DND-41 (cell line): ENCODE measurements at regions not wholly inside any gene's neighbourhood (a gene's known extent, or its start where the extent isn't known, plus 50 kb on each side); places are given as distances from the start of the nearest gene placed in this dataset.

Experiments used
- ATAC-seq: fragments of 200-7000 bp; cut with Tn5 transposase; 3 replicates; pipeline ENCODE4 v1.9.1; 2021; ENCODE audit warnings: low read depth; ENCODE audit not compliant: insufficient read depth
- DNase-seq: peaks from one replicate; pipeline ENCODE4 v3.0.0-alpha.2; 2020
- H2AFZ ChIP-seq: 2 replicates; pipeline ENCODE4 v1.6.0; 2012; ENCODE audit warnings: low read depth, low read length
- H3K27ac ChIP-seq: 2 replicates; pipeline ENCODE4 v1.5.1; 2012; ENCODE audit warnings: low read length, inconsistent platforms
- H3K27me3 ChIP-seq: fragments of 200-600 bp; sonication (generic); 2 replicates; pipeline ENCODE4 v1.6.0; 2012; ENCODE audit warnings: low read length, mild to moderate bottlenecking, inconsistent platforms; ENCODE audit not compliant: insufficient read depth, poor library complexity
- H3K36me3 ChIP-seq: 2 replicates; pipeline ENCODE4 v1.5.1; 2012; ENCODE audit warnings: low read length, inconsistent platforms; ENCODE audit not compliant: insufficient read depth
- H3K4me1 ChIP-seq: 2 replicates; pipeline ENCODE4 v1.5.1; 2012; ENCODE audit warnings: mild to moderate bottlenecking, low read length; ENCODE audit not compliant: insufficient read depth
- H3K4me2 ChIP-seq: 2 replicates; pipeline ENCODE4 v1.6.0; 2012; ENCODE audit warnings: mild to moderate bottlenecking, moderate library complexity, low read length, inconsistent platforms; ENCODE audit not compliant: insufficient read depth
- H3K4me3 ChIP-seq, 2 experiments: fragments of 200-600 bp in 1 of 2; shearing (Covaris generic) in 1 of 2; 2 replicates each; pipeline ENCODE4 v1.5.1; 2012 to 2016; ENCODE audit warnings: inconsistent platforms in 2 of 2, low read length in 2 of 2, mild to moderate bottlenecking in 2 of 2, low read depth in 1 of 2, moderate library complexity in 1 of 2
- H3K79me2 ChIP-seq: 2 replicates; pipeline ENCODE4 v1.6.0; 2012; ENCODE audit warnings: low read length, inconsistent platforms; ENCODE audit not compliant: insufficient read depth
- H3K9ac ChIP-seq: 2 replicates; pipeline ENCODE4 v1.6.0; 2012; ENCODE audit warnings: low read depth, mild to moderate bottlenecking, inconsistent platforms, low read length, moderate library complexity
- H3K9me3 ChIP-seq: 2 replicates; pipeline ENCODE4 v1.5.1; 2012; ENCODE audit warnings: low read length, moderate library complexity, mild to moderate bottlenecking, inconsistent platforms; ENCODE audit not compliant: insufficient read depth, severe bottlenecking
- H4K20me1 ChIP-seq: 2 replicates; pipeline ENCODE4 v1.6.0; 2012; ENCODE audit warnings: low read length; ENCODE audit not compliant: insufficient read depth
- CTCF ChIP-seq: IDR thresholded peaks from 2 replicates; pipeline ENCODE4 v1.5.1; 2012; ENCODE audit warnings: borderline replicate concordance, low read length, moderate library complexity, mild to moderate bottlenecking; ENCODE audit not compliant: poor library complexity, severe bottlenecking; ENCODE audit errors: extremely low read depth
- EZH2 ChIP-seq: IDR thresholded peaks from 3 replicates; pipeline ENCODE4 v1.6.1; 2012; ENCODE audit warnings: borderline replicate concordance, low read depth, mild to moderate bottlenecking, moderate library complexity, low read length, inconsistent platforms; ENCODE audit not compliant: severe bottlenecking

GRCh38 chr16:65668064-65668595, 546.3 kb upstream of the CDH11 start:
- DNase-seq = no peak
- TF ChIP-seq EZH2 (no peak), CTCF (no peak)
- no peaks in the 10 kb centered on the region for H3K9me3 ChIP-seq
- no peak overlapping the region for H3K9ac ChIP-seq
- no peak overlapping the region for H3K27ac ChIP-seq
- H4K20me1 ChIP-seq = no peaks in the 10 kb centered on the region
- no peak for ATAC-seq
- no peak overlapping the region for H2AFZ ChIP-seq
- H3K36me3 ChIP-seq = no peaks in the 10 kb centered on the region
- no peaks in the 10 kb centered on the region for H3K4me1 ChIP-seq
- H3K27me3 ChIP-seq = no peaks in the 10 kb centered on the region
- no peaks in the 10 kb centered on the region for H3K79me2 ChIP-seq
- H3K4me3 ChIP-seq = no peak overlapping the region
- H3K4me2 ChIP-seq = no peak overlapping the region

- Histone ChIP-seq H3K27me3 (no peaks in the 10 kb centered on the region), H4K20me1 (no peaks in the 10 kb centered on the region), H3K9me3 (no peaks in the 10 kb centered on the region), H2AFZ (no peak overlapping the region), H3K4me2 (no peak overlapping the region), H3K4me1 (no peaks in the 10 kb centered on the region), H3K27ac (no peak overlapping the region), H3K79me2 (no peaks in the 10 kb centered on the region), H3K36me3 (no peaks in the 10 kb centered on the region), H3K9ac (no peak overlapping the region), H3K4me3 (no peak overlapping the region)
- ATAC-seq = no peak
- no peak for DNase-seq
- TF ChIP-seq CTCF = no peak
- no peak for TF ChIP-seq EZH2
Measured at GRCh38 chr16:65667011-65667578, 545.2 kb upstream of the CDH11 start.

GRCh38 chr16:65666132-65666941, 544.5 kb upstream of the CDH11 start:
- Histone ChIP-seq H3K4me1 (no peaks in the 10 kb centered on the region), H3K36me3 (no peaks in the 10 kb centered on the region), H3K27me3 (no peaks in the 10 kb centered on the region), H3K79me2 (no peaks in the 10 kb centered on the region), H3K4me2 (no peak overlapping the region), H4K20me1 (no peaks in the 10 kb centered on the region), H3K4me3 (no peak overlapping the region), H3K9me3 (no peaks in the 10 kb centered on the region), H2AFZ (no peak overlapping the region), H3K27ac (no peak overlapping the region), H3K9ac (no peak overlapping the region)
- DNase-seq (no peak), ATAC-seq (no peak)
- no peak for TF ChIP-seq CTCF
- no peak for TF ChIP-seq EZH2
